SK-N-SH (cell line): ENCODE measurements at regions not wholly inside any gene's neighbourhood (a gene's known extent, or its start where the extent isn't known, plus 50 kb on each side); places are given as distances from the start of the nearest gene placed in this dataset.

Experiments used
- CTCF ChIA-PET: fragments of 300-600, 350-600 bp; formaldehyde crosslinking; extraction: SDS; loops from one replicate; lab custom pipeline; 2021; lab: Yijun Ruan, JAX
- POLR2A ChIA-PET: fragments of 350-600 bp; sonication (Branson Sonifier 250); formaldehyde crosslinking; extraction: SDS; loops from one replicate; lab custom pipeline; 2020; ENCODE audit warnings: antibody characterized with exemption, inconsistent platforms; lab: Yijun Ruan, JAX
- DNase-seq: peaks from one replicate; pipeline ENCODE4 v3.0.0; 2012
- H2AFZ ChIP-seq: fragments of 200-600 bp; sonication (generic); 2 replicates; pipeline ENCODE4 v1.8.1; 2016; ENCODE audit warnings: antibody characterized with exemption, mild to moderate bottlenecking, low read depth
- H3F3A ChIP-seq: fragments of 200-600 bp; sonication (generic); replicated peaks from 2 replicates; pipeline ENCODE3; 2016; ENCODE audit warnings: antibody characterized with exemption, mild to moderate bottlenecking; ENCODE audit not compliant: insufficient read depth
- H3K27ac ChIP-seq, 2 experiments: fragments of 200-500 bp in 1 of 2; fragments of 200-600 bp in 1 of 2; sonication (Bioruptor generic) in 1 of 2; sonication (generic), shearing (Covaris generic) in 1 of 2; 2 replicates each; pipeline versions ENCODE4 v1.5.1 to v1.6.1; 2014 to 2016; ENCODE audit warnings: low read depth in 2 of 2, inconsistent platforms in 1 of 2, low read length in 1 of 2, mild to moderate bottlenecking in 1 of 2, mixed read lengths in 1 of 2
- H3K27me3 ChIP-seq: fragments of 200-600 bp; sonication (generic), shearing (Covaris generic); 2 replicates; pipeline ENCODE4 v1.6.1; 2016; ENCODE audit warnings: mixed run types; ENCODE audit not compliant: insufficient read depth
- H3K36me3 ChIP-seq, 2 experiments: fragments of 200-500 bp in 1 of 2; fragments of 200-600 bp in 1 of 2; sonication (Bioruptor generic) in 1 of 2; sonication (generic) in 1 of 2; replicated peaks in 1 of 2; 2 replicates each; pipeline versions ENCODE3 to v1.5.1; 2014 to 2016; ENCODE audit warnings: low read length in 1 of 2, mild to moderate bottlenecking in 1 of 2; ENCODE audit not compliant: insufficient read depth in 2 of 2, control insufficient read depth in 1 of 2
- H3K4me1 ChIP-seq, 2 experiments: fragments of 200-500 bp in 1 of 2; fragments of 200-600 bp in 1 of 2; sonication (Bioruptor generic) in 1 of 2; sonication (generic), shearing (Covaris generic) in 1 of 2; 2 replicates each; pipeline versions ENCODE4 v1.5.1 to v1.6.1; 2014 to 2016; ENCODE audit warnings: low read depth in 1 of 2, low read length in 1 of 2, mixed run types in 1 of 2; ENCODE audit not compliant: insufficient read depth in 2 of 2, control insufficient read depth in 1 of 2
- H3K4me2 ChIP-seq: fragments of 200-600 bp; sonication (generic), shearing (Covaris generic); 2 replicates; pipeline ENCODE4 v1.6.1; 2017; ENCODE audit warnings: mixed run types
- H3K4me3 ChIP-seq, 2 experiments: fragments of 200-500 bp in 1 of 2; fragments of 200-600 bp in 1 of 2; sonication (Bioruptor generic) in 1 of 2; sonication (generic), shearing (Covaris generic) in 1 of 2; 2 replicates each; pipeline versions ENCODE4 v1.5.1 to v1.8.1; 2014 to 2016; ENCODE audit warnings: low read depth in 2 of 2, inconsistent platforms in 1 of 2, low read length in 1 of 2, mild to moderate bottlenecking in 1 of 2, mixed read lengths in 1 of 2, moderate library complexity in 1 of 2
- H3K79me2 ChIP-seq: fragments of 200-600 bp; sonication (generic); 2 replicates; pipeline ENCODE4 v1.8.1; 2017; ENCODE audit warnings: mild to moderate bottlenecking; ENCODE audit not compliant: insufficient read depth
- H3K9ac ChIP-seq: fragments of 200-600 bp; sonication (generic); 2 replicates; pipeline ENCODE4 v1.6.1; 2017; ENCODE audit warnings: mixed run types
- H3K9me2 ChIP-seq: fragments of 200-600 bp; sonication (generic); 2 replicates; pipeline ENCODE4 v1.6.1; 2017; ENCODE audit warnings: mixed run types
- H3K9me3 ChIP-seq: fragments of 200-600 bp; sonication (generic); 2 replicates; pipeline ENCODE4 v1.6.1; 2017; ENCODE audit warnings: mixed run types, mild to moderate bottlenecking, moderate library complexity
- H4K20me1 ChIP-seq: fragments of 200-600 bp; sonication (generic); 2 replicates; pipeline ENCODE4 v1.6.1; 2017; ENCODE audit warnings: mild to moderate bottlenecking, mixed run types; ENCODE audit not compliant: insufficient read depth
- CHD2 ChIP-seq: fragments of 150-350 bp; IDR thresholded peaks from 2 replicates; pipeline ENCODE4 v1.6.1; 2018; ENCODE audit warnings: low read length; ENCODE audit not compliant: partially characterized antibody
- EP300 ChIP-seq, 2 experiments: IDR thresholded peaks; 2 replicates each; pipeline versions ENCODE4 v1.4.0 to v1.6.1; 2012; ENCODE audit warnings: borderline replicate concordance in 1 of 2, low read depth in 1 of 2, low read length in 1 of 2
- EZH2phosphoT487 ChIP-seq: fragments of 200-600 bp; sonication (generic); IDR thresholded peaks from 2 replicates; pipeline ENCODE4 v1.6.1; 2017; ENCODE audit warnings: low read depth, mixed run types, mild to moderate bottlenecking, antibody characterized with exemption, moderate library complexity, borderline replicate concordance
- FOSL2 ChIP-seq: IDR thresholded peaks from 2 replicates; pipeline ENCODE4 v1.4.0; 2012; ENCODE audit warnings: low read depth, mild to moderate bottlenecking, moderate library complexity, borderline replicate concordance
- FOXJ3 ChIP-seq: sonication (generic); formaldehyde crosslinking; IDR thresholded peaks from 2 replicates; pipeline ENCODE4 v1.5.1; 2020; ENCODE audit warnings: mild to moderate bottlenecking, missing genetic modification reagents
- FOXM1 ChIP-seq: IDR thresholded peaks from 2 replicates; pipeline ENCODE4 v1.4.0; 2012; ENCODE audit warnings: low read depth, mild to moderate bottlenecking
- GABPA ChIP-seq: IDR thresholded peaks from 2 replicates; pipeline ENCODE4 v1.4.0; 2012; ENCODE audit warnings: low read depth, mild to moderate bottlenecking
- JUND ChIP-seq: IDR thresholded peaks from 2 replicates; pipeline ENCODE4 v1.4.0; 2012
- MEF2A ChIP-seq: IDR thresholded peaks from 2 replicates; pipeline ENCODE4 v1.4.0; 2012; ENCODE audit warnings: low read depth, borderline replicate concordance
- NFIC ChIP-seq: IDR thresholded peaks from 2 replicates; pipeline ENCODE4 v1.4.0; 2012; ENCODE audit warnings: borderline replicate concordance
- POLR2AphosphoS5 ChIP-seq: IDR thresholded peaks from 2 replicates; pipeline ENCODE4 v1.6.1; 2012; ENCODE audit warnings: low read depth, low read length
- RFX5 ChIP-seq: IDR thresholded peaks from 2 replicates; pipeline ENCODE4 v1.6.1; 2012; ENCODE audit warnings: mild to moderate bottlenecking, improper control_type of control experiment, low read length
- SMC3 ChIP-seq: IDR thresholded peaks from 2 replicates; pipeline ENCODE4 v1.6.1; 2012; ENCODE audit warnings: low read depth, low read length, improper control_type of control experiment
- TAF1 ChIP-seq: IDR thresholded peaks from 2 replicates; pipeline ENCODE4 v1.6.1; 2012; ENCODE audit warnings: low read depth, mild to moderate bottlenecking, low read length, moderate library complexity, borderline replicate concordance
- TCF12 ChIP-seq: IDR thresholded peaks from 2 replicates; pipeline ENCODE4 v1.4.0; 2012
- YY1 ChIP-seq: IDR thresholded peaks from 2 replicates; pipeline ENCODE4 v1.4.0; 2012; ENCODE audit warnings: low read depth, mild to moderate bottlenecking
- WGBS: methylation state at CpG from one replicate; pipeline ENCODE4 v1.1.6; 2017; ENCODE audit warnings: low lambda C conversion rate; 5-methylcytosine and 5-hydroxymethylcytosine counted together
- TF ChIP-seq, protein P1 (sequence below): IDR thresholded peaks from 2 replicates; pipeline ENCODE4 v1.4.0; 2012; ENCODE audit warnings: low read depth, borderline replicate concordance
- TF ChIP-seq, protein P2 (sequence below): IDR thresholded peaks from 2 replicates; pipeline ENCODE4 v1.4.0; 2012; ENCODE audit warnings: low read depth
- TF ChIP-seq, protein P3 (sequence below): IDR thresholded peaks from 2 replicates; pipeline ENCODE4; 2012

DNA sequence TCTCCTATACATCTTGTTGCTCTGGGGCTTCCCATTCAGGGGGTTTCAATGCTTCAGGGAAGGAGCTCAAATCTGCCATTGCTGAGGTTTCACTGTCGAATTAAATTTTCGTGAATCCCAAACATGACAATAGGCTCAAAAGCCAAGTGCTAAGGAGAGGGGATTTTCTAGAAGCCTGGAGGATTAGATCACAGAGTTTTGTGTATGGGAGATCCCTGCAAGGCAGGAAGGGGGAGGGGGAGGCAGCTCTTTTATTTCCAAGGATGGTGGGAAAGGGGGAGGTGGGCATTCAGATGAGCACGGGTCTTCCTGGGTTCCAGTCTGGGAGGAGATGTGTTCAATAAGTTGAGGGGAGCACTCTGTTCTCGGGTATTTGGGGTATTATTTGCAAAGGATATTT, 69.9 kb upstream of the DLG1 start (continued):
- TF ChIP-seq FOXJ3 (CRISPR knock-in tag), result no peak
- no peak for TF ChIP-seq YY1
- TF ChIP-seq, protein P1, sequence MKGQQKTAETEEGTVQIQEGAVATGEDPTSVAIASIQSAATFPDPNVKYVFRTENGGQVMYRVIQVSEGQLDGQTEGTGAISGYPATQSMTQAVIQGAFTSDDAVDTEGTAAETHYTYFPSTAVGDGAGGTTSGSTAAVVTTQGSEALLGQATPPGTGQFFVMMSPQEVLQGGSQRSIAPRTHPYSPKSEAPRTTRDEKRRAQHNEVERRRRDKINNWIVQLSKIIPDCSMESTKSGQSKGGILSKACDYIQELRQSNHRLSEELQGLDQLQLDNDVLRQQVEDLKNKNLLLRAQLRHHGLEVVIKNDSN, result no peak
- no peak for TF ChIP-seq EZH2phosphoT487
- no peak for TF ChIP-seq GABPA

DNA sequence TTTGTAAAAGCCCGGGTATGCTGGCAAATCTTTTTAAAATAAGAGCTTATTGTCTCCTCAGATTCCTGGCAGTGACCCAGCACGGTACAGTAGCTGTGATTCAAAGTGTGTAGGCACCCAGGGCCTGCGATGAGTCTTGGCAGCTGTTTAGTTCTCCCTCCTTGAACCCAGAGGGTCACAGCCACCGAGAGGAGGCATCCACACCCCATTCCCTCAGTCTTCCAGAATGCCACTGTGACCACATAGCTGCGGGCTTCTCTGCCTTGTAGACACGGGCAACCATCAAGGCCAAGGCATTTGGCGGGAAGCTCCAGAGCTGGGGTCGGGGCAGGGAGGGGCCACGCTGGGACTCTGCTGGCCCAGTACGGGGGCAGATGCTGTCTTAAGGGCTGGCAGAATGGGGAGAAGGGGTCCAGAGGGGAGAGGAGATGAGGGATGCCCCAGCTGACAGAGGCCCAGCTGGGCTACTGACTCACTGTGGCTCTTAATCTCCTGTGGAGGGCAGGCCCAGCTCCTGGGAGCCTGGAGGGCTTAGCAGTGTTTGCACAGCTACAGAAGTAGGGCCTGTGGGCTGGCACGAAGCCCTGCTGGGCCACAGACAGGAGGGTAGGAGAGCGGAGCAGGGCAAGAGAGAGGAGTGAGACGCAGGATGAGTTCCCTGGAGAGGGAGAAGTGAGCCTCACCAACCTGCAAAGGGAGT, 68.8 kb upstream of the DLG1 start:
- CTCF ChIA-PET, result interaction anchor here (1.2 to 2.2 kb wide), 3 partner anchors 110 to 146 kb away, joined by 3 to 6 read pairs (median 6); no protein-coding TSS in a partner anchor
- peak overlapping the region in 1 of 2 experiments; percentile 31; a peak in 2 of 4 replicates for H3K27ac ChIP-seq
- POLR2A ChIA-PET, result no interaction called here

DNA sequence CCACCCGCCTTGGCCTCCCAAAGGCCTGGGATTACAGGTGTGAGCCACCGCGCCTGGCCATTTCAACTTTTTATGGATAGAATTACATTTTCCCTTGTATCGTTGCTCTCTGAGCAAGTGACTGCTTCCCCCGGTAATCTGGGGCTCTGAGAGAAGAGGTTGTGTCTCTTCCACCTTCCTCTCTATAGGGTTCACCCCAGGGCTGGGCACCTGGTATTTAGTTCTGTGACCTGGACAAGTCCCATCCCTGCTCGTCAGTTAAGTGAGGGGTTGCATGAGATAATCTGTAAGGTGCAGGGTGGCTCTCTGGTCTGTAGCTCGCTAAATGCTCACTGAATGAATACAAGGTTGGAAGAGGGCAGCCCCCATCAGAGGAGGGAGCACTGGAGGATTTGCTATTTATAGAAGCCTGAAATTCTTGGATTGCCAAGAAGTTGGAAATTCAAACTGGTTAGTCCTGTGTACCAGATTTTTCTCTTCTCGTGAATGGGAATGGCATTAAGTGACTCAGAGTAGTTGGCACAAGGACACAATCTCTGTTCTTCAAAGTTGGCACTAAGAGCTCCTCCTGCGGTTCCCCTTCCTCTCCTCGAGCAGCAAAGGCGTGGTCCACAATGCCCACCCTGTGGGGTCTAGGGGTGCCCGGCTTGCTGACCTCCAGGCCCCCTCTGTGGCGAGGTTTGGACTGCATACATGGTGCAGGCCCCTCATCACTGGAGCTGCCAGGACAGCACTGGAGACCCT, 68.1 kb upstream of the DLG1 start:
- Histone ChIP-seq H2AFZ (no peak overlapping the region), H3K4me1 (peaks cover 8 to 31% of the 10 kb centered on the region in 2 experiments), H3K36me3 (no peaks in the 10 kb centered on the region), H3K4me2 (peak overlapping the region; percentile 35), H3K4me3 (no peak overlapping the region), H3K79me2 (no peaks in the 10 kb centered on the region), H3K27me3 (no peaks in the 10 kb centered on the region), H3K9me3 (no peaks in the 10 kb centered on the region), H3F3A (no peaks in the 10 kb centered on the region), H4K20me1 (no peaks in the 10 kb centered on the region), H3K9ac (no peak overlapping the region), H3K27ac (peak overlapping the region in 1 of 2 experiments; percentile 31; a peak in 2 of 4 replicates), H3K9me2 (no peaks in the 10 kb centered on the region)
- POLR2A ChIA-PET, result no interaction called here
- 80% methylated on average over 11 of the region's 13 CpGs for WGBS
- TF ChIP-seq CHD2 (no peak), FOSL2 (peak; percentile 71), MEF2A (peak; percentile 91), EP300 (IDR thresholded peaks at IDR 0.05; ENCODE audit: borderline replicate concordance in 1 of 2, low read depth in 1 of 2, low read length in 1 of 2) (peak in 1 of 2 experiments; percentile 17; a peak in 1 of 4 replicates), POLR2AphosphoS5 (no peak), RFX5 (no peak), TAF1 (no peak), TCF12 (peak; percentile 72), FOXM1 (no peak), JUND (peak; percentile 51)
- TF ChIP-seq, protein P2, sequence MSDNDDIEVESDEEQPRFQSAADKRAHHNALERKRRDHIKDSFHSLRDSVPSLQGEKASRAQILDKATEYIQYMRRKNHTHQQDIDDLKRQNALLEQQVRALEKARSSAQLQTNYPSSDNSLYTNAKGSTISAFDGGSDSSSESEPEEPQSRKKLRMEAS, result no peak
- TF ChIP-seq, protein P3, sequence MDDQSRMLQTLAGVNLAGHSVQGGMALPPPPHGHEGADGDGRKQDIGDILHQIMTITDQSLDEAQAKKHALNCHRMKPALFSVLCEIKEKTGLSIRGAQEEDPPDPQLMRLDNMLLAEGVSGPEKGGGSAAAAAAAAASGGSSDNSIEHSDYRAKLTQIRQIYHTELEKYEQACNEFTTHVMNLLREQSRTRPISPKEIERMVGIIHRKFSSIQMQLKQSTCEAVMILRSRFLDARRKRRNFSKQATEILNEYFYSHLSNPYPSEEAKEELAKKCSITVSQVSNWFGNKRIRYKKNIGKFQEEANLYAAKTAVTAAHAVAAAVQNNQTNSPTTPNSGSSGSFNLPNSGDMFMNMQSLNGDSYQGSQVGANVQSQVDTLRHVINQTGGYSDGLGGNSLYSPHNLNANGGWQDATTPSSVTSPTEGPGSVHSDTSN, result peak; percentile 26
- CTCF ChIA-PET, result interaction anchor here (1.2 to 2.2 kb wide), 2 partner anchors 110 to 122 kb away, joined by 6 read pairs; no protein-coding TSS in a partner anchor
- DNase-seq, result peak; percentile 1

More for the DNA sequence above, 68.8 kb upstream of the DLG1 start:
- Histone ChIP-seq H3K36me3 (no peaks in the 10 kb centered on the region), H3K4me3 (no peak overlapping the region), H3K4me1 (peaks cover 8 to 37% of the 10 kb centered on the region in 2 experiments), H4K20me1 (no peaks in the 10 kb centered on the region), H3K9ac (no peak overlapping the region), H3K9me2 (no peaks in the 10 kb centered on the region), H3F3A (no peaks in the 10 kb centered on the region), H3K9me3 (no peaks in the 10 kb centered on the region), H3K4me2 (peak overlapping the region; percentile 35), H2AFZ (no peak overlapping the region), H3K27me3 (no peaks in the 10 kb centered on the region), H3K79me2 (no peaks in the 10 kb centered on the region)
- TF ChIP-seq GABPA, result no peak
- TF ChIP-seq, protein P3, result peak; percentile 41
- TF ChIP-seq NFIC, result peak; percentile 85
- TF ChIP-seq TCF12, result peak; percentile 67
- TF ChIP-seq POLR2AphosphoS5, result no peak
- 0 out of 2 replicates have a peak, but pooled peaks have one; percentile 2 for TF ChIP-seq SMC3
- TF ChIP-seq EP300 (IDR thresholded peaks at IDR 0.05; ENCODE audit: borderline replicate concordance in 1 of 2, low read depth in 1 of 2, low read length in 1 of 2), result peak in 1 of 2 experiments; percentile 30; a peak in 1 of 4 replicates
- TF ChIP-seq FOSL2, result peak; percentile 45; the same call in 1 of the 2 replicates
- peak; percentile 33 for TF ChIP-seq JUND
- peak; percentile 16 for DNase-seq
- 54% methylated on average over 8 of the region's 13 CpGs for WGBS
